B cell (primary cell): ENCODE measurements at regions not wholly inside any gene's neighbourhood (a gene's known extent, or its start where the extent isn't known, plus 50 kb on each side); places are given as distances from the start of the nearest gene placed in this dataset.

Experiments
- ATAC-seq: fragments of 200-7000 bp; cut with Tn5 transposase; one replicate; pipeline ENCODE4 v1.10.0; 2021; ENCODE audit warnings: low read depth, mild to moderate bottlenecking, moderate number of reproducible peaks, moderate library complexity
- CTCF ChIA-PET: fragments of 350-600 bp; sonication (Branson Sonifier 250); formaldehyde crosslinking; loops from one replicate; lab custom pipeline; 2021; ENCODE audit warnings: antibody characterized with exemption, inconsistent platforms; lab: Charles Lee
- POLR2A ChIA-PET: fragments of 350-600 bp; sonication (Branson Sonifier 250); formaldehyde crosslinking; loops from one replicate; lab custom pipeline; 2021; ENCODE audit warnings: antibody characterized with exemption; lab: Charles Lee
- DNase-seq: peaks from one replicate; pipeline ENCODE4 v3.0.0; 2013
- H2AFZ ChIP-seq: 2 replicates; pipeline ENCODE4 v1.6.1; 2012; ENCODE audit warnings: mild to moderate bottlenecking, low read depth, low read length; ENCODE audit not compliant: insufficient read depth, poor library complexity, severe bottlenecking
- H3K27ac ChIP-seq, 2 donors: 1 replicate in 1 of 2; 2 replicates in 1 of 2; pipeline ENCODE4 v1.5.1; 2012 to 2013; ENCODE audit warnings: low read length in 2 of 2, mild to moderate bottlenecking in 2 of 2, moderate library complexity in 1 of 2
- H3K27me3 ChIP-seq, 4 experiments: fragments of 200-600 bp in 1 of 4; sonication (generic) in 1 of 4; replicated peaks in 1 of 4; 1 replicate in 2 of 4; 2 replicates in 2 of 4; pipeline versions ENCODE4 v1.6.1 to v1.7.0; 2013 to 2016; ENCODE audit warnings: low read length in 3 of 4, mild to moderate bottlenecking in 2 of 4, mixed read lengths in 1 of 4, moderate library complexity in 1 of 4; ENCODE audit not compliant: insufficient read depth in 4 of 4, control insufficient read depth in 3 of 4; ENCODE audit errors: control extremely low read depth in 1 of 4
- H3K36me3 ChIP-seq, 2 experiments: replicated peaks in 1 of 2; 1 replicate in 1 of 2; 2 replicates in 1 of 2; pipeline versions ENCODE4 v1.6.1 to v1.7.1; 2013; ENCODE audit warnings: low read length in 1 of 2; ENCODE audit not compliant: insufficient read depth in 2 of 2, control insufficient read depth in 1 of 2; ENCODE audit errors: control extremely low read depth in 1 of 2, extremely low read depth in 1 of 2
- H3K4me1 ChIP-seq, 2 donors: fragments of 200-600 bp in 1 of 2; sonication (generic) in 1 of 2; 1 replicate in 1 of 2; 2 replicates in 1 of 2; pipeline versions ENCODE4 v1.5.1 to v1.6.1; 2013 to 2017; ENCODE audit warnings: low read length in 2 of 2; ENCODE audit not compliant: control insufficient read depth in 2 of 2, insufficient read depth in 2 of 2
- H3K4me2 ChIP-seq: replicated peaks from 2 replicates; pipeline ENCODE3; 2012; ENCODE audit warnings: mild to moderate bottlenecking, low read depth, low read length; ENCODE audit not compliant: poor library complexity, severe bottlenecking
- H3K4me3 ChIP-seq, 5 experiments: fragments of 200-600 bp in 1 of 5; sonication (generic) in 1 of 5; 1 replicate in 3 of 5; 2 replicates in 2 of 5; pipeline versions ENCODE4 v1.5.1 to v1.7.0; 2011 to 2016; ENCODE audit warnings: low read length in 4 of 5, mild to moderate bottlenecking in 4 of 5, low read depth in 2 of 5, control low read depth in 1 of 5, moderate library complexity in 1 of 5; ENCODE audit not compliant: insufficient read depth in 1 of 5; ENCODE audit errors: control extremely low read depth in 1 of 5, extremely low read depth in 1 of 5
- H3K79me2 ChIP-seq: fragments of 200-600 bp; sonication (generic); one replicate; pipeline ENCODE4 v1.6.0; 2016; ENCODE audit warnings: low read length; ENCODE audit not compliant: control insufficient read depth, insufficient read depth
- H3K9ac ChIP-seq: fragments of 200-600 bp; sonication (generic); 2 replicates; pipeline ENCODE4 v1.6.1; 2017; ENCODE audit warnings: mild to moderate bottlenecking, low read length, moderate library complexity
- H3K9me3 ChIP-seq, 3 donors: one replicate each; pipeline versions ENCODE4 v1.6.1 to v1.7.1; 2013; ENCODE audit warnings: low read length in 2 of 3; ENCODE audit not compliant: control insufficient read depth in 2 of 3, insufficient read depth in 1 of 3; ENCODE audit errors: control extremely low read depth in 1 of 3
- H4K20me1 ChIP-seq: 2 replicates; pipeline ENCODE4 v1.6.0; 2012; ENCODE audit warnings: mild to moderate bottlenecking, low read length; ENCODE audit not compliant: insufficient read depth, control insufficient read depth, poor library complexity, severe bottlenecking
- H3K27ac Mint-ChIP-seq: one replicate; pipeline ENCODE4 v1.8.0; 2021; ENCODE audit warnings: mixed read lengths
- H3K27me3 Mint-ChIP-seq: one replicate; pipeline ENCODE4 v1.8.0; 2021; ENCODE audit warnings: mixed read lengths
- H3K4me1 Mint-ChIP-seq: one replicate; pipeline ENCODE4 v1.8.0; 2021; ENCODE audit warnings: mixed read lengths
- H3K4me3 Mint-ChIP-seq: one replicate; pipeline ENCODE4 v1.8.0; 2021; ENCODE audit warnings: mixed read lengths
- H3K9me3 Mint-ChIP-seq: one replicate; pipeline ENCODE4 v1.8.0; 2022; ENCODE audit warnings: mixed read lengths; ENCODE audit not compliant: insufficient read depth
- CTCF ChIP-seq: fragments of 200-600 bp; IDR thresholded peaks from one replicate; pipeline ENCODE4 v1.8.0; 2022; ENCODE audit warnings: antibody characterized with exemption, mild to moderate bottlenecking
- EZH2 ChIP-seq: IDR thresholded peaks from 2 replicates; pipeline ENCODE4 v1.6.1; 2012; ENCODE audit warnings: borderline replicate concordance, low read depth, mild to moderate bottlenecking, moderate library complexity, low read length; ENCODE audit not compliant: insufficient read depth, poor library complexity, severe bottlenecking
- WGBS: methylation state at CpG from one replicate; pipeline ENCODE4 v1.1.5; 2013; ENCODE audit warnings: missing lambda C conversion rate; ENCODE audit not compliant: insufficient coverage; 5-methylcytosine and 5-hydroxymethylcytosine counted together
- intact Hi-C: fragments of 100-400 bp; cut with micrococcal nuclease; formaldehyde crosslinking; loops from one replicate; pipeline ENCODE4 v1.10.0; 2022

DNA sequence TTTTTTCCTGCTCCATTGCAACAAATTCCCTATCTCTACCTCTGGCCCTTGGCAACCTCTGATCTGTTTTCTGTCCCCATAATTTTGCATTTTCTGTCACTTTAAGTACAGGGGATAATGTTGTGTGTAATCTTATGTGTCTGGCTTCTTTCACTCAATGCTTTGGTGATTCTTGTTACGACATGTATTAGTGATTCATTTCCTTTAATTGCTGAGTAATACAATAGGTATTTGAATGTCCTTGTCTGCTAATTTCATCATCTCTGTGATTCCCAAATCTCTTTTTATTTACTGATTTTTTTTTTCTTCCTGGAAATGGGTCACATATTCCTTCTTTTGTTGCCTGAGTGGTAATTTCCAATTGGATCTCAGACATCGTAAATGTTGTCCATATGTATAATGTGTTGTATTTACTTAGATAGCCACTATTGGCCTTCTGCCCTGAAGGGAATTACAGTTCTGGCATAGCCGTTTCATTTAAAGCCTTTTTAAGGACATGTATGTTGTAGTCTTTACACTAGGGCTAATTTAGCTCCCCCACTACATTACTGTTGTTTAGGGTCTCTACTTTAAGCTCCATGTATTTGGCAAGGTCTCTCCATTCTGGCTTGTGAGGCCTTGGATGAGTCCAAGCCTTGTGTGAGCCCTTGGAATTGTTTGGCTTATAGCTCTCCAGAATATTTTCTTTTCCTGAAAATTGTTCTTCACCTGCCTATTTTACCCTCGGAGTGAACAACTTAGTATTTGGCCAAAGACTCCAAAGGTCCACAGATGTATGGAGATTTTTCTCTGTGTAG, 683.8 kb downstream of the LRRC70 start:
- Histone ChIP-seq H3K27me3 (no peaks in the 10 kb centered on the region), H3K4me1 (no peaks in the 10 kb centered on the region), H3K27ac (no peak overlapping the region), H3K4me2 (no peak overlapping the region), H3K9me3 (peaks cover 0 to 6% (median 0%) of the 10 kb centered on the region in 3 donors), H2AFZ (no peak overlapping the region), H3K9ac (no peak overlapping the region), H4K20me1 (no peaks in the 10 kb centered on the region), H3K4me3 (no peak overlapping the region), H3K36me3 (no peaks in the 10 kb centered on the region), H3K79me2 (no peaks in the 10 kb centered on the region)
- DNase-seq (no peak), ATAC-seq (no peak)
- no peak overlapping the region for H3K4me3 Mint-ChIP-seq
- POLR2A ChIA-PET = no interaction called here
- no peak for TF ChIP-seq CTCF
- no peak for TF ChIP-seq EZH2
- intact Hi-C loops = no loop called here
- WGBS = no CpG with 5 or more reads among the region's 4 CpGs
- CTCF ChIA-PET = no interaction called here
- no peaks in the 10 kb centered on the region for H3K4me1 Mint-ChIP-seq
- no peak overlapping the region for H3K27ac Mint-ChIP-seq
- peaks cover 2% of the 10 kb centered on the region for H3K9me3 Mint-ChIP-seq
- no peaks in the 10 kb centered on the region for H3K27me3 Mint-ChIP-seq

DNA sequence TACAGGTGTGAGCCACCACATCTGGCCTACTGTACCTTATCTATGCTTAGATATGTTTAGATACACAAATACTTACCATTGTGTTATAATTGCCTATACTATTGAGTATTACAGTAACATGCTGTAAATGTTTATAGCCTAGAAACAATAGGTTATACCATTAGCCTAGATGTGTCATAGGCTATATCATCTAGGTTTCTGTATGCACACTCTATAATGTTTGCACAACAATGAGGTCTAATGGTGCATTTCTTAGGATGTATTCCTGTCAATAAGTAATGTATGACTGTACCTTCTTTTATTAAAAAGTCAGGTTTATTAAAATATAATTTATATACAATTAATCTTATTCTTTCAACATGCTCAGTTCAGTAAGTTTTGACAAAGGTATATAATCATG, 683.1 kb downstream of the LRRC70 start:
- intact Hi-C loops = no loop called here
- Histone ChIP-seq H3K79me2 (no peaks in the 10 kb centered on the region), H3K27ac (no peak overlapping the region), H2AFZ (no peak overlapping the region), H3K9me3 (peaks cover 0 to 7% (median 0%) of the 10 kb centered on the region in 3 donors), H3K4me3 (no peak overlapping the region), H3K4me1 (no peaks in the 10 kb centered on the region), H3K36me3 (no peaks in the 10 kb centered on the region), H4K20me1 (no peaks in the 10 kb centered on the region), H3K4me2 (no peak overlapping the region), H3K9ac (no peak overlapping the region), H3K27me3 (no peaks in the 10 kb centered on the region)
- H3K9me3 Mint-ChIP-seq = peaks cover 2% of the 10 kb centered on the region
- POLR2A ChIA-PET = no interaction called here
- no peak overlapping the region for H3K4me3 Mint-ChIP-seq
- no peaks in the 10 kb centered on the region for H3K4me1 Mint-ChIP-seq
- DNase-seq (no peak), ATAC-seq (no peak)
- no peaks in the 10 kb centered on the region for H3K27me3 Mint-ChIP-seq
- CTCF ChIA-PET = no interaction called here
- TF ChIP-seq CTCF (no peak), EZH2 (no peak)
- no peak overlapping the region for H3K27ac Mint-ChIP-seq
